ENCODE measurements at regions not wholly inside any gene's neighbourhood (a gene's known extent, or its start where the extent isn't known, plus 50 kb on each side); places are given as distances from the start of the nearest gene placed in this dataset.

- TF ChIP-seq CTCF (conservative IDR thresholded peaks at IDR 0.05; ENCODE audit: low read depth, low read length) (no peak), EZH2 (IDR thresholded peaks at IDR 0.05; ENCODE audit: low read length, unreplicated experiment) (no peak), EZH2phosphoT487 (IDR thresholded peaks at IDR 0.05; ENCODE audit: borderline replicate concordance, low read length) (no peak)
Observed at GRCh38 chr2:193442293-193442692, 1247.6 kb upstream of the TMEFF2 start.
